ENCODE measurements at regions not wholly inside any gene's neighbourhood (a gene's known extent, or its start where the extent isn't known, plus 50 kb on each side); places are given as distances from the start of the nearest gene placed in this dataset.
"Not testable (repeated sequence)": the region's sequence is repeated elsewhere in the genome, so short reads cannot be mapped to it uniquely, and the experiment has no call there.

GRCh38 chr2:187686416-187687024, 132.3 kb upstream of the TFPI start:
- H3K36me3 Mint-ChIP-seq (ENCODE audit: low read depth) = no peaks in the 10 kb centered on the region
- H3K4me3 Mint-ChIP-seq = no peak overlapping the region
- H3K27me3 Mint-ChIP-seq (ENCODE audit: low read depth) = no peaks in the 10 kb centered on the region
- peak overlapping the region in 1 of 3 experiments; percentile 26 for H3K27ac Mint-ChIP-seq
- H3K9me3 Mint-ChIP-seq = no peaks in the 10 kb centered on the region
- H3K4me1 Mint-ChIP-seq = peaks cover 20% of the 10 kb centered on the region
- TF ChIP-seq CTCF (IDR thresholded peaks at IDR 0.05; ENCODE audit: unreplicated experiment in 3 of 3) = no peak

GRCh38 chr2:187687585-187687984, 133.3 kb upstream of the TFPI start:
- no peak for TF ChIP-seq CTCF (IDR thresholded peaks at IDR 0.05; ENCODE audit: unreplicated experiment in 3 of 3)
- H3K9me3 Mint-ChIP-seq = no peaks in the 10 kb centered on the region

GRCh38 chr2:187689372-187689771, 135.1 kb upstream of the TFPI start:
- Mint-ChIP-seq H3K27me3 (ENCODE audit: low read depth) (no peaks in the 10 kb centered on the region), H3K4me3 (no peak overlapping the region), H3K9me3 (no peaks in the 10 kb centered on the region), H3K27ac (no peak overlapping the region), H3K4me1 (peaks cover 7% of the 10 kb centered on the region), H3K36me3 (ENCODE audit: low read depth) (no peaks in the 10 kb centered on the region)
- no peak for TF ChIP-seq CTCF (IDR thresholded peaks at IDR 0.05; ENCODE audit: unreplicated experiment in 3 of 3)

More at GRCh38 chr2:187687585-187687984, 133.3 kb upstream of the TFPI start:
- H3K36me3 Mint-ChIP-seq (ENCODE audit: low read depth) = no peaks in the 10 kb centered on the region
- H3K27me3 Mint-ChIP-seq (ENCODE audit: low read depth) = no peaks in the 10 kb centered on the region
- H3K27ac Mint-ChIP-seq = no peak overlapping the region
- H3K4me3 Mint-ChIP-seq = no peak overlapping the region
- peaks cover 20% of the 10 kb centered on the region for H3K4me1 Mint-ChIP-seq

GRCh38 chr2:187693923-187694322, 139.7 kb upstream of the TFPI start:
- no peak for TF ChIP-seq CTCF (IDR thresholded peaks at IDR 0.05; ENCODE audit: unreplicated experiment in 3 of 3)
- no peaks in the 10 kb centered on the region for H3K27me3 Mint-ChIP-seq (ENCODE audit: low read depth)
- no peaks in the 10 kb centered on the region for H3K9me3 Mint-ChIP-seq
- H3K36me3 Mint-ChIP-seq (ENCODE audit: low read depth) = no peaks in the 10 kb centered on the region
- no peaks in the 10 kb centered on the region for H3K4me1 Mint-ChIP-seq
- H3K27ac Mint-ChIP-seq = no peak overlapping the region
- H3K4me3 Mint-ChIP-seq = no peak overlapping the region

- not testable (repeated sequence) for H3K9me3 Mint-ChIP-seq
Measured at GRCh38 chr2:187696644-187697043, 142.4 kb upstream of the TFPI start.

GRCh38 chr2:187698374-187699110, 144.3 kb upstream of the TFPI start:
- Mint-ChIP-seq H3K36me3 (ENCODE audit: low read depth) (no peaks in the 10 kb centered on the region), H3K9me3 (no peaks in the 10 kb centered on the region)

More at GRCh38 chr2:187696644-187697043, 142.4 kb upstream of the TFPI start:
- not testable (repeated sequence) for H3K36me3 Mint-ChIP-seq (ENCODE audit: low read depth); H3K27me3 Mint-ChIP-seq (ENCODE audit: low read depth); H3K4me1 Mint-ChIP-seq; H3K4me3 Mint-ChIP-seq; H3K27ac Mint-ChIP-seq

More at GRCh38 chr2:187698374-187699110, 144.3 kb upstream of the TFPI start:
- Mint-ChIP-seq H3K4me1 (no peaks in the 10 kb centered on the region), H3K4me3 (no peak overlapping the region), H3K27me3 (ENCODE audit: low read depth) (no peaks in the 10 kb centered on the region), H3K27ac (no peak overlapping the region)
- no peak for TF ChIP-seq CTCF (IDR thresholded peaks at IDR 0.05; ENCODE audit: unreplicated experiment in 3 of 3)

Measured in nephron (organoid).